ENCODE measurements at regions not wholly inside any gene's neighbourhood (a gene's known extent, or its start where the extent isn't known, plus 50 kb on each side); places are given as distances from the start of the nearest gene placed in this dataset.

GRCh38 chr16:48948911-48949310 lies 332.7 kb downstream of the CBLN1 start:
- Histone ChIP-seq H3K27ac (replicated peaks in 1 of 4) (no peak overlapping the region), H3K4me1 (no peaks in the 10 kb centered on the region), H3K9me3 (no peaks in the 10 kb centered on the region), H3K4me3 (no peak overlapping the region), H3K27me3 (peaks cover 0 to 3% (median 0%) of the 10 kb centered on the region in 4 donors), H3K36me3 (no peaks in the 10 kb centered on the region)
- intact Hi-C loops (cut with DNase I) = no loop called here
- 75% methylated on average over 3 of the region's 3 CpGs for WGBS
- no peak for DNase-seq (ENCODE audit: extremely low spot score)
- TF ChIP-seq CTCF (IDR thresholded peaks at IDR 0.05) (no peak), POLR2A (IDR thresholded peaks at IDR 0.05; ENCODE audit: low read depth) (no peak), POLR2AphosphoS5 (IDR thresholded peaks at IDR 0.05) (no peak), EP300 (IDR thresholded peaks at IDR 0.05) (no peak)

GRCh38 chr16:48947371-48947713 lies 334.3 kb downstream of the CBLN1 start:
- TF ChIP-seq EP300 (IDR thresholded peaks at IDR 0.05) = no peak
- TF ChIP-seq POLR2AphosphoS5 (IDR thresholded peaks at IDR 0.05) = no peak
- TF ChIP-seq POLR2A (IDR thresholded peaks at IDR 0.05; ENCODE audit: low read depth) = no peak
- H3K36me3 ChIP-seq = no peaks in the 10 kb centered on the region
- no peaks in the 10 kb centered on the region for H3K4me1 ChIP-seq
- no peaks in the 10 kb centered on the region for H3K9me3 ChIP-seq
- H3K27ac ChIP-seq (replicated peaks in 1 of 4) = no peak overlapping the region
- intact Hi-C loops (cut with DNase I) = no loop called here
- no peak for DNase-seq (ENCODE audit: extremely low spot score)
- no peak overlapping the region for H3K4me3 ChIP-seq
- no peaks in the 10 kb centered on the region for H3K27me3 ChIP-seq
- 20% methylated on average over 3 of the region's 3 CpGs for WGBS

GRCh38 chr16:48946686-48947370 lies 334.8 kb downstream of the CBLN1 start:
- intact Hi-C loops (cut with DNase I) = no loop called here
- no peaks in the 10 kb centered on the region for H3K4me1 ChIP-seq
- no peak for DNase-seq (ENCODE audit: extremely low spot score)
- TF ChIP-seq CTCF (IDR thresholded peaks at IDR 0.05) (no peak), POLR2AphosphoS5 (IDR thresholded peaks at IDR 0.05) (no peak), POLR2A (IDR thresholded peaks at IDR 0.05; ENCODE audit: low read depth) (no peak), EP300 (IDR thresholded peaks at IDR 0.05) (no peak)
- no peak overlapping the region for H3K27ac ChIP-seq (replicated peaks in 1 of 4)
- WGBS = 22% methylated on average over 6 of the region's 6 CpGs
- H3K9me3 ChIP-seq = no peaks in the 10 kb centered on the region
- no peak overlapping the region for H3K4me3 ChIP-seq
- no peaks in the 10 kb centered on the region for H3K36me3 ChIP-seq
- H3K27me3 ChIP-seq = no peaks in the 10 kb centered on the region

- no peaks in the 10 kb centered on the region for H3K27me3 ChIP-seq
These were observed 333.0 kb upstream of the N4BP1 start for GRCh38 chr16:48942996-48943395.

GRCh38 chr16:48936811-48937210 lies 326.8 kb upstream of the N4BP1 start:
- no peaks in the 10 kb centered on the region for H3K4me1 ChIP-seq
- intact Hi-C loops (cut with DNase I) = no loop called here
- no peaks in the 10 kb centered on the region for H3K36me3 ChIP-seq
- no peak overlapping the region for H3K27ac ChIP-seq (replicated peaks in 1 of 4)
- WGBS = 80% methylated on average over 4 of the region's 5 CpGs
- no peaks in the 10 kb centered on the region for H3K27me3 ChIP-seq
- H3K9me3 ChIP-seq = no peaks in the 10 kb centered on the region
- no peak overlapping the region for H3K4me3 ChIP-seq
- TF ChIP-seq POLR2AphosphoS5 (IDR thresholded peaks at IDR 0.05) (no peak), CTCF (IDR thresholded peaks at IDR 0.05) (no peak), EP300 (IDR thresholded peaks at IDR 0.05) (no peak), POLR2A (IDR thresholded peaks at IDR 0.05; ENCODE audit: low read depth) (no peak)
- DNase-seq (ENCODE audit: extremely low spot score) = no peak

More at GRCh38 chr16:48942996-48943395, 333.0 kb upstream of the N4BP1 start:
- Histone ChIP-seq H3K4me1 (no peaks in the 10 kb centered on the region), H3K36me3 (no peaks in the 10 kb centered on the region), H3K9me3 (no peaks in the 10 kb centered on the region), H3K27ac (replicated peaks in 1 of 4) (no peak overlapping the region), H3K4me3 (no peak overlapping the region)
- TF ChIP-seq CTCF (IDR thresholded peaks at IDR 0.05) = no peak
- TF ChIP-seq EP300 (IDR thresholded peaks at IDR 0.05) = no peak
- 75% methylated on average over 3 of the region's 3 CpGs for WGBS
- DNase-seq (ENCODE audit: extremely low spot score) = no peak
- intact Hi-C loops (cut with DNase I) = no loop called here
